Loucy (cell line): ENCODE measurements at regions not wholly inside any gene's neighbourhood (a gene's known extent, or its start where the extent isn't known, plus 50 kb on each side); places are given as distances from the start of the nearest gene placed in this dataset.

Experiments
- CTCF ChIP-seq: fragments of 200-600 bp; sonication (generic); conservative IDR thresholded peaks from 2 replicates; pipeline ENCODE4 v1.5.1; 2014; ENCODE audit warnings: mild to moderate bottlenecking, antibody characterized with exemption, low read length
- EZH2phosphoT487 ChIP-seq: fragments of 200-600 bp; IDR thresholded peaks from 2 replicates; pipeline ENCODE4 v1.6.1; 2018; ENCODE audit warnings: antibody characterized with exemption, mild to moderate bottlenecking, moderate library complexity, borderline replicate concordance

DNA sequence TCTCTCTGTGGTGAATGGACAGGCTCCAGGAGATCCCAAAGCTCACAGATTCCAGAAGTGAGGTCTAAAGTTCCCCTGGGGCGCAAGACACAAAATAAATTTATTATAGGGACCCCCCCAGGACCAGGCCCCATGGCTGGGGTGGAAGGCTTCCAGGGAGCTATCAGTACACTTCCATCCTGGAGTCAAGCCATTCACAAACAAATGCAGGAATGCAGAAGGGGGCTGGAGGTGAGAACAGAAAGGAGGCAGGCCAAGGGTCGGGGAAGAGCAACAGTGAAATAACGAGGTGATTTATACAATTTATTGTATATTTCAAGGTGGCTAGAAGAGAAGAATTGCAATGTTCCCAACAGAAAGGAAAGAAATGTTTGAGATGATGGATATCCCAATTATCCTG, 126.9 kb downstream of the LY86 start:
- TF ChIP-seq CTCF, result no peak
- TF ChIP-seq EZH2phosphoT487, result no peak
